ENCODE measurements at regions not wholly inside any gene's neighbourhood (a gene's known extent, or its start where the extent isn't known, plus 50 kb on each side); places are given as distances from the start of the nearest gene placed in this dataset.

GRCh38 chr1:166479052-166479631 lies 312.3 kb upstream of the FAM78B start:
- TF ChIP-seq GATA2 (IDR thresholded peaks at IDR 0.05; ENCODE audit: low read depth, low read length) (no peak), GATA3 (IDR thresholded peaks at IDR 0.05; ENCODE audit: low read depth, low read length) (no peak)
